HuH-7 (cell line): ENCODE measurements at regions not wholly inside any gene's neighbourhood (a gene's known extent, or its start where the extent isn't known, plus 50 kb on each side); places are given as distances from the start of the nearest gene placed in this dataset.

Experiments
- DNase-seq: peaks from one replicate; pipeline ENCODE4 v3.0.0; 2011; ENCODE audit warnings: low spot score

GRCh38 chr2:22487541-22487940 lies 897.4 kb upstream of the KLHL29 start:
- no peak for DNase-seq

- DNase-seq, result no peak
Observed at GRCh38 chr2:22491442-22491841, 893.5 kb upstream of the KLHL29 start.

- no peak for DNase-seq
Observed at GRCh38 chr2:22494156-22494555, 890.8 kb upstream of the KLHL29 start.

- no peak for DNase-seq
Observed at GRCh38 chr2:22497064-22497463, 887.9 kb upstream of the KLHL29 start.

GRCh38 chr2:22497789-22498188 lies 887.2 kb upstream of the KLHL29 start:
- no peak for DNase-seq

GRCh38 chr2:22499082-22499839 lies 885.7 kb upstream of the KLHL29 start:
- DNase-seq, result no peak

- DNase-seq, result no peak
Observed at GRCh38 chr2:22500555-22500935, 884.4 kb upstream of the KLHL29 start.

GRCh38 chr2:22501851-22502250 lies 883.1 kb upstream of the KLHL29 start:
- DNase-seq, result no peak

- DNase-seq, result no peak
Observed at GRCh38 chr2:22513563-22513962, 871.4 kb upstream of the KLHL29 start.

- DNase-seq, result no peak
Observed at GRCh38 chr2:22517141-22517540, 867.8 kb upstream of the KLHL29 start.

- DNase-seq, result no peak
Observed at GRCh38 chr2:22518641-22519040, 866.3 kb upstream of the KLHL29 start.

GRCh38 chr2:22520369-22521288 lies 864.4 kb upstream of the KLHL29 start:
- no peak for DNase-seq

GRCh38 chr2:22521620-22522019 lies 863.4 kb upstream of the KLHL29 start:
- DNase-seq, result no peak

- DNase-seq, result no peak
Observed at GRCh38 chr2:22525681-22526080, 859.3 kb upstream of the KLHL29 start.

GRCh38 chr2:22530131-22530530 lies 854.8 kb upstream of the KLHL29 start:
- DNase-seq, result no peak

- no peak for DNase-seq
Observed at GRCh38 chr2:22536133-22536532, 848.8 kb upstream of the KLHL29 start.

- no peak for DNase-seq
Observed at GRCh38 chr2:22554453-22554852, 830.5 kb upstream of the KLHL29 start.

GRCh38 chr2:22557406-22557805 lies 827.6 kb upstream of the KLHL29 start:
- no peak for DNase-seq

- DNase-seq, result no peak
Observed at GRCh38 chr2:22560021-22560420, 825.0 kb upstream of the KLHL29 start.

- DNase-seq, result no peak
Observed at GRCh38 chr2:22579341-22579740, 805.6 kb upstream of the KLHL29 start.

- DNase-seq, result no peak
Observed at GRCh38 chr2:22582107-22582506, 802.9 kb upstream of the KLHL29 start.

GRCh38 chr2:22596306-22596705 lies 788.7 kb upstream of the KLHL29 start:
- DNase-seq, result no peak

- DNase-seq, result no peak
Observed at GRCh38 chr2:22600156-22600555, 784.8 kb upstream of the KLHL29 start.
